HepG2 (cell line): ENCODE measurements at regions not wholly inside any gene's neighbourhood (a gene's known extent, or its start where the extent isn't known, plus 50 kb on each side); places are given as distances from the start of the nearest gene placed in this dataset.

ENCODE experiments used
- ATF2 ChIP-seq: sonication (generic); formaldehyde crosslinking; IDR thresholded peaks from 2 replicates; pipeline ENCODE4 v1.4.0; 2020; ENCODE audit warnings: missing genetic modification reagents
- BCL3 ChIP-seq: sonication (generic); formaldehyde crosslinking; IDR thresholded peaks from 2 replicates; pipeline ENCODE4 v1.5.1; 2020; ENCODE audit warnings: mild to moderate bottlenecking, missing genetic modification reagents, moderate library complexity
- CHD4 ChIP-seq: fragments of 200-600 bp; sonication (generic); IDR thresholded peaks from 2 replicates; pipeline ENCODE4 v1.7.0; 2017; ENCODE audit warnings: mild to moderate bottlenecking, low read length, borderline replicate concordance
- FOXA1 ChIP-seq, 2 experiments: fragments of 450-650 bp in 1 of 2; sonication (generic) in 1 of 2; formaldehyde crosslinking in 1 of 2; IDR thresholded peaks; 2 replicates each; pipeline versions ENCODE4 v1.4.0 to v1.6.1; 2016 to 2020; ENCODE audit warnings: missing genetic modification reagents in 1 of 2
- KLF11 ChIP-seq: IDR thresholded peaks from 2 replicates; pipeline ENCODE4 v1.6.1; 2016; ENCODE audit warnings: missing compliant biosample characterization
- MAFF ChIP-seq: IDR thresholded peaks from 2 replicates; pipeline ENCODE4 v1.6.1; 2011; ENCODE audit warnings: low read depth, low read length, improper control_type of control experiment
- MED13 ChIP-seq: sonication (generic); formaldehyde crosslinking; IDR thresholded peaks from 2 replicates; pipeline ENCODE4 v1.5.0; 2020; ENCODE audit warnings: missing genetic modification reagents
- PATZ1 ChIP-seq: sonication (generic); formaldehyde crosslinking; IDR thresholded peaks from 2 replicates; pipeline ENCODE4 v1.4.0; 2020; ENCODE audit warnings: missing genetic modification reagents
- SOX6 ChIP-seq, 2 experiments: fragments of 450-650 bp in 1 of 2; sonication (generic) in 1 of 2; formaldehyde crosslinking in 1 of 2; IDR thresholded peaks; 2 replicates each; pipeline versions ENCODE4 v1.4.0 to v1.6.1; 2017 to 2020; ENCODE audit warnings: antibody characterized with exemption in 1 of 2, mild to moderate bottlenecking in 1 of 2, missing genetic modification reagents in 1 of 2
- SSRP1 ChIP-seq: IDR thresholded peaks from 2 replicates; pipeline ENCODE4 v1.6.1; 2016; ENCODE audit warnings: control low read depth
- TAF15 ChIP-seq: fragments of 200-400 bp; formaldehyde crosslinking; IDR thresholded peaks from one replicate; pipeline ENCODE4 v1.6.1; 2018; ENCODE audit warnings: mild to moderate bottlenecking, low read depth, low read length; ENCODE audit not compliant: poor library complexity, severe bottlenecking
- TCF12 ChIP-seq, 2 experiments: fragments of 450-650 bp in 1 of 2; sonication (generic) in 1 of 2; formaldehyde crosslinking in 1 of 2; IDR thresholded peaks; 2 replicates each; pipeline versions ENCODE4 v1.6.1 to v1.8.0; 2017 to 2022; ENCODE audit warnings: antibody characterized with exemption in 1 of 2, mild to moderate bottlenecking in 1 of 2, missing genetic modification reagents in 1 of 2, moderate library complexity in 1 of 2
- TFE3 ChIP-seq: IDR thresholded peaks from 2 replicates; pipeline ENCODE4 v1.6.1; 2016
- TRIM22 ChIP-seq: fragments of 450-650 bp; IDR thresholded peaks from 2 replicates; pipeline ENCODE4 v1.6.1; 2017
- YEATS4 ChIP-seq: sonication (generic); formaldehyde crosslinking; IDR thresholded peaks from 2 replicates; pipeline ENCODE4 v1.4.0; 2020; ENCODE audit warnings: missing genetic modification reagents, borderline replicate concordance
- ZNF333 ChIP-seq: sonication (generic); formaldehyde crosslinking; IDR thresholded peaks from 2 replicates; pipeline ENCODE4 v1.4.0; 2020; ENCODE audit warnings: mild to moderate bottlenecking, missing genetic modification reagents, borderline replicate concordance
- ZNF446 ChIP-seq: sonication (generic); formaldehyde crosslinking; IDR thresholded peaks from 2 replicates; pipeline ENCODE4 v1.5.0; 2020; ENCODE audit warnings: mild to moderate bottlenecking, missing genetic modification reagents
- ZNF577 ChIP-seq: sonication (generic); formaldehyde crosslinking; IDR thresholded peaks from 2 replicates; pipeline ENCODE4 v1.4.0; 2020; ENCODE audit warnings: mild to moderate bottlenecking, low read depth, missing genetic modification reagents, borderline replicate concordance
- ZNF720 ChIP-seq: sonication (generic); formaldehyde crosslinking; IDR thresholded peaks from 2 replicates; pipeline ENCODE4 v1.4.0; 2020; ENCODE audit warnings: missing genetic modification reagents
- ZNF891 ChIP-seq: sonication (generic); formaldehyde crosslinking; IDR thresholded peaks from 2 replicates; pipeline ENCODE4 v1.5.0; 2020; ENCODE audit warnings: mild to moderate bottlenecking, missing genetic modification reagents
- ZSCAN5A ChIP-seq: sonication (generic); formaldehyde crosslinking; IDR thresholded peaks from 2 replicates; pipeline ENCODE4 v1.8.0; 2022; ENCODE audit warnings: mild to moderate bottlenecking, missing genetic modification reagents, borderline replicate concordance

GRCh38 chr7:131109759-131110296 lies 217.8 kb upstream of the MKLN1 start (continued):
- peak; percentile 72 for TF ChIP-seq PATZ1
- no peak for TF ChIP-seq SOX6 (IDR thresholded peaks at IDR 0.05)
- TF ChIP-seq SOX6 (CRISPR knock-in tag; IDR thresholded peaks at IDR 0.05) = peak; percentile 32; the same call in 1 of the 2 replicates
- peak; percentile 44; the same call in 1 of the 2 replicates for TF ChIP-seq MAFF
- TF ChIP-seq FOXA1 (IDR thresholded peaks at IDR 0.05) = no peak
- no peak for TF ChIP-seq FOXA1 (CRISPR knock-in tag; IDR thresholded peaks at IDR 0.05)
- no peak for TF ChIP-seq YEATS4
- TF ChIP-seq BCL3 = no peak
- no peak for TF ChIP-seq ZSCAN5A (CRISPR knock-in tag)
- no peak for TF ChIP-seq ZNF720 (CRISPR knock-in tag)
- no peak for TF ChIP-seq SSRP1 (CRISPR knock-in tag)
- TF ChIP-seq CHD4 = no peak
- TF ChIP-seq ATF2 (CRISPR knock-in tag) = no peak
- no peak for TF ChIP-seq ZNF577
- no peak for TF ChIP-seq TAF15
- no peak for TF ChIP-seq TFE3 (CRISPR knock-in tag)
- TF ChIP-seq ZNF891 = no peak
- no peak for TF ChIP-seq MED13 (CRISPR knock-in tag)
- no peak for TF ChIP-seq TCF12 (IDR thresholded peaks at IDR 0.05)
- no peak for TF ChIP-seq TCF12 (CRISPR knock-in tag; IDR thresholded peaks at IDR 0.05)
- no peak for TF ChIP-seq ZNF446
- no peak for TF ChIP-seq KLF11 (CRISPR knock-in tag)
- TF ChIP-seq ZNF333 (CRISPR knock-in tag) = no peak
- TF ChIP-seq TRIM22 = no peak
